ENCODE measurements at regions not wholly inside any gene's neighbourhood (a gene's known extent, or its start where the extent isn't known, plus 50 kb on each side); places are given as distances from the start of the nearest gene placed in this dataset.

- Histone ChIP-seq H3K4me3 (ENCODE audit: low read length) (no peak overlapping the region), H4K20me1 (ENCODE audit: insufficient read depth, low read depth, low read length) (no peaks in the 10 kb centered on the region), H3K36me3 (ENCODE audit: insufficient read depth, low read length) (no peaks in the 10 kb centered on the region), H2AFZ (ENCODE audit: low read length) (no peak overlapping the region), H3K9me2 (replicated peaks; ENCODE audit: insufficient read depth, low read length) (no peaks in the 10 kb centered on the region), H3K4me2 (ENCODE audit: low read depth, low read length, poor library complexity, severe bottlenecking) (no peak overlapping the region), H3K27ac (ENCODE audit: low read length) (no peak overlapping the region), H3K4me1 (ENCODE audit: low read length) (no peaks in the 10 kb centered on the region), H3K9ac (ENCODE audit: low read length) (no peak overlapping the region), H3K27me3 (ENCODE audit: low read length) (no peaks in the 10 kb centered on the region), H3K79me2 (ENCODE audit: low read length) (no peaks in the 10 kb centered on the region), H3K9me3 (ENCODE audit: low read length) (no peaks in the 10 kb centered on the region)
- DNase-seq, result no peak
These were observed 85.7 kb upstream of the GHITM start for GRCh38 chr10:84053626-84054025.

GRCh38 chr10:84054743-84055142 is 84.6 kb upstream of the GHITM start:
- Histone ChIP-seq H3K27me3 (ENCODE audit: low read length) (no peaks in the 10 kb centered on the region), H3K4me1 (ENCODE audit: low read length) (no peaks in the 10 kb centered on the region), H2AFZ (ENCODE audit: low read length) (no peak overlapping the region), H3K9ac (ENCODE audit: low read length) (no peak overlapping the region), H4K20me1 (ENCODE audit: insufficient read depth, low read depth, low read length) (no peaks in the 10 kb centered on the region), H3K9me3 (ENCODE audit: low read length) (no peaks in the 10 kb centered on the region), H3K4me2 (ENCODE audit: low read depth, low read length, poor library complexity, severe bottlenecking) (no peak overlapping the region), H3K27ac (ENCODE audit: low read length) (no peak overlapping the region), H3K79me2 (ENCODE audit: low read length) (no peaks in the 10 kb centered on the region), H3K9me2 (replicated peaks; ENCODE audit: insufficient read depth, low read length) (no peaks in the 10 kb centered on the region), H3K36me3 (ENCODE audit: insufficient read depth, low read length) (no peaks in the 10 kb centered on the region), H3K4me3 (ENCODE audit: low read length) (no peak overlapping the region)
- no peak for DNase-seq

GRCh38 chr10:84059526-84059925 is 79.8 kb upstream of the GHITM start:
- Histone ChIP-seq H3K9me2 (replicated peaks; ENCODE audit: insufficient read depth, low read length) (no peaks in the 10 kb centered on the region), H4K20me1 (ENCODE audit: insufficient read depth, low read depth, low read length) (no peaks in the 10 kb centered on the region), H3K27ac (ENCODE audit: low read length) (no peak overlapping the region), H3K4me1 (ENCODE audit: low read length) (no peaks in the 10 kb centered on the region), H3K9ac (ENCODE audit: low read length) (no peak overlapping the region), H3K4me3 (ENCODE audit: low read length) (no peak overlapping the region), H3K79me2 (ENCODE audit: low read length) (no peaks in the 10 kb centered on the region), H2AFZ (ENCODE audit: low read length) (no peak overlapping the region), H3K4me2 (ENCODE audit: low read depth, low read length, poor library complexity, severe bottlenecking) (no peak overlapping the region), H3K27me3 (ENCODE audit: low read length) (no peaks in the 10 kb centered on the region), H3K9me3 (ENCODE audit: low read length) (no peaks in the 10 kb centered on the region), H3K36me3 (ENCODE audit: insufficient read depth, low read length) (no peaks in the 10 kb centered on the region)
- no peak for DNase-seq

GRCh38 chr10:84063440-84063839 is 75.9 kb upstream of the GHITM start:
- H3K4me3 ChIP-seq (ENCODE audit: low read length), result no peak overlapping the region
- no peaks in the 10 kb centered on the region for H3K79me2 ChIP-seq (ENCODE audit: low read length)
- H3K4me2 ChIP-seq (ENCODE audit: low read depth, low read length, poor library complexity, severe bottlenecking), result no peak overlapping the region
- no peaks in the 10 kb centered on the region for H4K20me1 ChIP-seq (ENCODE audit: insufficient read depth, low read depth, low read length)
- H3K9ac ChIP-seq (ENCODE audit: low read length), result no peak overlapping the region
- no peak overlapping the region for H2AFZ ChIP-seq (ENCODE audit: low read length)
- H3K9me2 ChIP-seq (replicated peaks; ENCODE audit: insufficient read depth, low read length), result no peaks in the 10 kb centered on the region
- DNase-seq, result no peak
- H3K36me3 ChIP-seq (ENCODE audit: insufficient read depth, low read length), result no peaks in the 10 kb centered on the region
- H3K27ac ChIP-seq (ENCODE audit: low read length), result no peak overlapping the region
- no peaks in the 10 kb centered on the region for H3K27me3 ChIP-seq (ENCODE audit: low read length)
- H3K4me1 ChIP-seq (ENCODE audit: low read length), result no peaks in the 10 kb centered on the region
- H3K9me3 ChIP-seq (ENCODE audit: low read length), result no peaks in the 10 kb centered on the region

- H3K36me3 ChIP-seq (ENCODE audit: insufficient read depth, low read length), result no peaks in the 10 kb centered on the region
- no peak for DNase-seq
- H3K4me3 ChIP-seq (ENCODE audit: low read length), result no peak overlapping the region
These were observed 73.3 kb upstream of the GHITM start for GRCh38 chr10:84065804-84066601.

GRCh38 chr10:84074521-84074920 is 64.8 kb upstream of the GHITM start:
- H3K9me2 ChIP-seq (replicated peaks; ENCODE audit: insufficient read depth, low read length), result no peaks in the 10 kb centered on the region
- no peak overlapping the region for H3K27ac ChIP-seq (ENCODE audit: low read length)
- no peak overlapping the region for H3K9ac ChIP-seq (ENCODE audit: low read length)
- no peak for DNase-seq
- H3K27me3 ChIP-seq (ENCODE audit: low read length), result no peaks in the 10 kb centered on the region
- no peaks in the 10 kb centered on the region for H3K79me2 ChIP-seq (ENCODE audit: low read length)
- no peaks in the 10 kb centered on the region for H3K9me3 ChIP-seq (ENCODE audit: low read length)
- H3K4me1 ChIP-seq (ENCODE audit: low read length), result no peaks in the 10 kb centered on the region
- no peaks in the 10 kb centered on the region for H3K36me3 ChIP-seq (ENCODE audit: insufficient read depth, low read length)
- no peaks in the 10 kb centered on the region for H4K20me1 ChIP-seq (ENCODE audit: insufficient read depth, low read depth, low read length)
- H3K4me2 ChIP-seq (ENCODE audit: low read depth, low read length, poor library complexity, severe bottlenecking), result no peak overlapping the region
- H2AFZ ChIP-seq (ENCODE audit: low read length), result no peak overlapping the region
- H3K4me3 ChIP-seq (ENCODE audit: low read length), result no peak overlapping the region

More at GRCh38 chr10:84065804-84066601, 73.3 kb upstream of the GHITM start:
- Histone ChIP-seq H3K4me2 (ENCODE audit: low read depth, low read length, poor library complexity, severe bottlenecking) (no peak overlapping the region), H3K9me3 (ENCODE audit: low read length) (no peaks in the 10 kb centered on the region), H2AFZ (ENCODE audit: low read length) (no peak overlapping the region), H3K27me3 (ENCODE audit: low read length) (no peaks in the 10 kb centered on the region), H3K9ac (ENCODE audit: low read length) (no peak overlapping the region), H3K9me2 (replicated peaks; ENCODE audit: insufficient read depth, low read length) (no peaks in the 10 kb centered on the region), H3K79me2 (ENCODE audit: low read length) (no peaks in the 10 kb centered on the region), H3K4me1 (ENCODE audit: low read length) (no peaks in the 10 kb centered on the region), H3K27ac (ENCODE audit: low read length) (no peak overlapping the region), H4K20me1 (ENCODE audit: insufficient read depth, low read depth, low read length) (no peaks in the 10 kb centered on the region)

- no peaks in the 10 kb centered on the region for H4K20me1 ChIP-seq (ENCODE audit: insufficient read depth, low read depth, low read length)
- H3K79me2 ChIP-seq (ENCODE audit: low read length), result no peaks in the 10 kb centered on the region
- H3K9ac ChIP-seq (ENCODE audit: low read length), result no peak overlapping the region
- DNase-seq, result no peak
- H3K4me2 ChIP-seq (ENCODE audit: low read depth, low read length, poor library complexity, severe bottlenecking), result no peak overlapping the region
- H3K9me3 ChIP-seq (ENCODE audit: low read length), result no peaks in the 10 kb centered on the region
- H3K27me3 ChIP-seq (ENCODE audit: low read length), result no peaks in the 10 kb centered on the region
- H2AFZ ChIP-seq (ENCODE audit: low read length), result no peak overlapping the region
- H3K36me3 ChIP-seq (ENCODE audit: insufficient read depth, low read length), result no peaks in the 10 kb centered on the region
- H3K4me1 ChIP-seq (ENCODE audit: low read length), result no peaks in the 10 kb centered on the region
- no peaks in the 10 kb centered on the region for H3K9me2 ChIP-seq (replicated peaks; ENCODE audit: insufficient read depth, low read length)
- no peak overlapping the region for H3K27ac ChIP-seq (ENCODE audit: low read length)
- H3K4me3 ChIP-seq (ENCODE audit: low read length), result no peak overlapping the region
These were observed 63.9 kb upstream of the GHITM start for GRCh38 chr10:84075226-84076046.

- H3K9me2 ChIP-seq (replicated peaks; ENCODE audit: insufficient read depth, low read length), result no peaks in the 10 kb centered on the region
- no peak for DNase-seq
- no peaks in the 10 kb centered on the region for H3K9me3 ChIP-seq (ENCODE audit: low read length)
- no peak overlapping the region for H3K4me3 ChIP-seq (ENCODE audit: low read length)
- H4K20me1 ChIP-seq (ENCODE audit: insufficient read depth, low read depth, low read length), result no peaks in the 10 kb centered on the region
- no peaks in the 10 kb centered on the region for H3K4me1 ChIP-seq (ENCODE audit: low read length)
- H2AFZ ChIP-seq (ENCODE audit: low read length), result no peak overlapping the region
- H3K79me2 ChIP-seq (ENCODE audit: low read length), result no peaks in the 10 kb centered on the region
- H3K36me3 ChIP-seq (ENCODE audit: insufficient read depth, low read length), result no peaks in the 10 kb centered on the region
- no peak overlapping the region for H3K4me2 ChIP-seq (ENCODE audit: low read depth, low read length, poor library complexity, severe bottlenecking)
- H3K27ac ChIP-seq (ENCODE audit: low read length), result no peak overlapping the region
- H3K9ac ChIP-seq (ENCODE audit: low read length), result no peak overlapping the region
- H3K27me3 ChIP-seq (ENCODE audit: low read length), result no peaks in the 10 kb centered on the region
These were observed 63.3 kb upstream of the GHITM start for GRCh38 chr10:84076047-84076388.
